A549 (cell line): ENCODE measurements at regions not wholly inside any gene's neighbourhood (a gene's known extent, or its start where the extent isn't known, plus 50 kb on each side); places are given as distances from the start of the nearest gene placed in this dataset.

Experiments used
- ATAC-seq, 2 experiments: fragments of 200-7000 bp in 1 of 2; fragments of >200 bp in 1 of 2; cut with Nextera tagmentation in 1 of 2; cut with Tn5 transposase in 1 of 2; 3 replicates each; pipeline versions ENCODE4 v1.8.0 to v1.9.1; 2018 to 2020; ENCODE audit warnings: mild to moderate bottlenecking in 1 of 2, moderate library complexity in 1 of 2
- CTCF ChIA-PET: fragments of 300-600 bp; sonication (Branson Sonifier 250); formaldehyde crosslinking; extraction: SDS; loops from one replicate; lab custom pipeline; 2021; ENCODE audit warnings: antibody characterized with exemption, inconsistent platforms; lab: Yijun Ruan, JAX
- POLR2A ChIA-PET: fragments of 350-600 bp; formaldehyde crosslinking; extraction: SDS; loops from one replicate; lab custom pipeline; 2021; ENCODE audit warnings: antibody characterized with exemption, inconsistent platforms; lab: Yijun Ruan, JAX
- DNase-seq, 2 experiments: peaks; one replicate each; pipeline versions ENCODE4 v3.0.0 to v3.0.0-alpha.2; 2011 to 2016; ENCODE audit warnings: low read depth in 1 of 2, low spot score in 1 of 2
- FAIRE-seq: peaks from 2 replicates; lab custom pipeline; 2011; peaks lifted over from hg19 to GRCh38; lab: Jason Lieb, UNC
- H3K27ac ChIP-seq, 2 experiments: fragments of >200 bp; sonication (Bioruptor Twin); formaldehyde crosslinking; 3 replicates each; pipeline ENCODE4 v1.5.1; 2016 to 2017
- H3K4me1 ChIP-seq: fragments of >200 bp; sonication (Bioruptor Twin); formaldehyde crosslinking; 3 replicates; pipeline ENCODE4 v1.6.1; 2016
- H3K4me2 ChIP-seq: fragments of >200 bp; sonication (Bioruptor Twin); formaldehyde crosslinking; 3 replicates; pipeline ENCODE4 v1.6.1; 2016
- H3K4me3 ChIP-seq: fragments of >200 bp; sonication (Bioruptor Twin); formaldehyde crosslinking; 3 replicates; pipeline ENCODE4 v1.5.1; 2016
- H3K9me3 ChIP-seq: fragments of >200 bp; sonication (Bioruptor Twin); formaldehyde crosslinking; 3 replicates; pipeline ENCODE4 v1.6.1; 2016
- BHLHE40 ChIP-seq: IDR thresholded peaks from 2 replicates; pipeline ENCODE4 v1.6.1; 2012; ENCODE audit warnings: low read depth, low read length, inconsistent platforms
- CBX8 ChIP-seq: fragments of 200-600 bp; sonication (generic); IDR thresholded peaks from 2 replicates; pipeline ENCODE4 v1.6.1; 2016
- CHD2 ChIP-seq: fragments of 150-350 bp; IDR thresholded peaks from 2 replicates; pipeline ENCODE4 v1.6.1; 2014; ENCODE audit warnings: low read length; ENCODE audit not compliant: partially characterized antibody
- CHD4 ChIP-seq: fragments of 200-600 bp; sonication (generic); IDR thresholded peaks from 2 replicates; pipeline ENCODE4 v1.6.1; 2016; ENCODE audit warnings: antibody characterized with exemption, mild to moderate bottlenecking, borderline replicate concordance
- GATA3 ChIP-seq: IDR thresholded peaks from 2 replicates; pipeline ENCODE4 v1.6.1; 2012; ENCODE audit warnings: borderline replicate concordance
- HEYL ChIP-seq: fragments of 250-450 bp; sonication (Bioruptor Pico); IDR thresholded peaks from 2 replicates; pipeline ENCODE4 v1.8.0; 2021; ENCODE audit warnings: mild to moderate bottlenecking, moderate library complexity
- JUN ChIP-seq, 2 experiments: fragments of >200 bp; sonication (Bioruptor Twin); formaldehyde crosslinking; IDR thresholded peaks; 2 replicates in 1 of 2; 3 replicates in 1 of 2; pipeline ENCODE4 v1.6.1; 2016 to 2017
- MYC ChIP-seq: IDR thresholded peaks from 2 replicates; pipeline ENCODE4 v1.6.1; 2012; ENCODE audit warnings: mild to moderate bottlenecking, inconsistent platforms, low read length, improper control_type of control experiment, borderline replicate concordance
- POLR2AphosphoS2 ChIP-seq: conservative IDR thresholded peaks from 2 replicates; pipeline ENCODE4 v1.6.1; 2012; ENCODE audit warnings: low read length, improper control_type of control experiment, inconsistent platforms
- RAD21 ChIP-seq, 2 experiments: fragments of >200 bp in 1 of 2; sonication (Bioruptor Twin) in 1 of 2; formaldehyde crosslinking in 1 of 2; IDR thresholded peaks in 1 of 2; conservative IDR thresholded peaks in 1 of 2; 2 replicates in 1 of 2; 3 replicates in 1 of 2; pipeline ENCODE4 v1.6.1; 2012 to 2018; ENCODE audit warnings: inconsistent platforms in 1 of 2
- RARB ChIP-seq: fragments of 250-450 bp; sonication (Bioruptor Pico); IDR thresholded peaks from 2 replicates; pipeline ENCODE4 v1.8.0; 2021; ENCODE audit warnings: mild to moderate bottlenecking, moderate library complexity
- SMC3 ChIP-seq: fragments of >200 bp; sonication (Bioruptor Twin); formaldehyde crosslinking; IDR thresholded peaks from 3 replicates; pipeline ENCODE4 v1.6.1; 2018; ENCODE audit warnings: inconsistent platforms
- SREBF2 ChIP-seq: fragments of 450-650 bp; IDR thresholded peaks from 2 replicates; pipeline ENCODE4 v1.6.1; 2014; ENCODE audit warnings: mild to moderate bottlenecking, moderate library complexity
- ZFP36 ChIP-seq: fragments of 450-650 bp; IDR thresholded peaks from 2 replicates; pipeline ENCODE4 v1.6.1; 2014; ENCODE audit warnings: borderline replicate concordance; ENCODE audit not compliant: partially characterized antibody
- ZNF302 ChIP-seq: fragments of 250-450 bp; sonication (Bioruptor Pico); IDR thresholded peaks from 2 replicates; pipeline ENCODE4 v1.9.0; 2021; ENCODE audit warnings: inconsistent platforms, mild to moderate bottlenecking, moderate library complexity
- WGBS: methylation state at CpG from one replicate; pipeline ENCODE4 v1.1.6; 2017; ENCODE audit errors: missing lambda C conversion rate; 5-methylcytosine and 5-hydroxymethylcytosine counted together
- TF ChIP-seq, protein P1 (sequence below): fragments of 200-600 bp; sonication (generic); IDR thresholded peaks from 2 replicates; pipeline ENCODE4 v1.6.1; 2016; ENCODE audit warnings: antibody characterized with exemption, mild to moderate bottlenecking, moderate library complexity
- TF ChIP-seq, protein P2 (sequence below): fragments of >200 bp; sonication (Bioruptor Twin); formaldehyde crosslinking; IDR thresholded peaks from 3 replicates; pipeline ENCODE4 v1.6.1; 2016
- TF ChIP-seq, protein P3 (sequence below): fragments of 250-450 bp; sonication (Bioruptor Pico); IDR thresholded peaks from 2 replicates; pipeline ENCODE4 v1.5.0; 2020; ENCODE audit warnings: low read depth, mild to moderate bottlenecking, moderate library complexity
- TF ChIP-seq, protein P4 (sequence below): fragments of 150-350 bp; IDR thresholded peaks from 2 replicates; pipeline ENCODE4 v1.6.1; 2014; ENCODE audit warnings: low read depth, mild to moderate bottlenecking, low read length

DNA sequence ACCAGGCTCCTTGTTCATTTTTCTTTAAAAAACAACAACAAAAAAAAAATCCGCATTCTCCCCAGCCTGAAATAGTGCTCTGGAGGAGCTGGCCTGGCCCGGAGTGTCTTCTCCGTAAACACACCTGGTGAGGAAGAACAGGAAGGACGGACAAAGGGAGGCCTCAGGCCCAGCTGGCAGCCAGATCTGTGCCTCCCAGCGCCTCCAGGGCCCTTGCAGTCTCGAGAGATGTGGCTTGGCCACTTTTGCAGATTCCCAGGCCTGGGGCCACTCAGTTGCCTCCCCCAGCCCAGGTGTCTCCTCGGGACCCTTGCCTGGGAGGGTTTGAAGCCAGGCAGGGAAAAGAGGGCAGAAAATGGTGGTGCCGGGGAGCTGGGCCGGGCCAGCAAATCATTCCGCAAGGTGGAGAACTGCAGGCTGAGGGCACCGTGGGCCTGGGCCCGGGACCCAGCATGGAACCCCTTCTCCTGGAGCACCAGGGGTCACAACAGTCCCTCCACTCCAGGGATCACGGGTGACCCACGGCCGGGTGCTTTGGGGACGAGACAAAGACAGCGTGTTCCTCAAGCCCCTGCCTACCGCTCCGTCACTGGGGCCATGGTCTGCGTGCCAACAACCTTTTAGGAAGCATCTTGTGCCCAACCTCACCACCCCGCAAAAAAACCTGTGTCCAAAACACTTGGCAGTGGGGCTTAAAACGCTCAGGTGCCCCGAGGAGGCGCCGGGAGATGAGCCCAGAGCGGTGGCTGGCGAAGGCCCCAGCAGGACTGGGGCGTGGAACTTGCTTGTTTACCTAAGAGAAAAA lies 67.1 kb upstream of the WNT7B start:
- ATAC-seq (no peak), FAIRE-seq (no peak), DNase-seq (no peak)
- Histone ChIP-seq H3K27ac (0 out of 6 replicates have a peak overlapping the region, but pooled peaks of 1 of the 2 experiments have one; percentile 21), H3K4me3 (no peak overlapping the region), H3K9me3 (no peaks in the 10 kb centered on the region), H3K4me1 (no peaks in the 10 kb centered on the region), H3K4me2 (no peak overlapping the region)
- WGBS = 82% methylated on average over 18 of the region's 28 CpGs
- CTCF ChIA-PET = interaction anchor here (0.8 kb wide), 2 partner anchors 12 to 39 kb away, joined by 3 to 4 read pairs; no protein-coding TSS in a partner anchor
- no peak for TF ChIP-seq CBX8
- TF ChIP-seq BHLHE40 = no peak
- TF ChIP-seq SMC3 = no peak
- TF ChIP-seq RAD21 (conservative IDR thresholded peaks at IDR 0.05 in 1 of 2, IDR thresholded peaks at IDR 0.05 in 1 of 2) = no peak
- TF ChIP-seq, protein P1, sequence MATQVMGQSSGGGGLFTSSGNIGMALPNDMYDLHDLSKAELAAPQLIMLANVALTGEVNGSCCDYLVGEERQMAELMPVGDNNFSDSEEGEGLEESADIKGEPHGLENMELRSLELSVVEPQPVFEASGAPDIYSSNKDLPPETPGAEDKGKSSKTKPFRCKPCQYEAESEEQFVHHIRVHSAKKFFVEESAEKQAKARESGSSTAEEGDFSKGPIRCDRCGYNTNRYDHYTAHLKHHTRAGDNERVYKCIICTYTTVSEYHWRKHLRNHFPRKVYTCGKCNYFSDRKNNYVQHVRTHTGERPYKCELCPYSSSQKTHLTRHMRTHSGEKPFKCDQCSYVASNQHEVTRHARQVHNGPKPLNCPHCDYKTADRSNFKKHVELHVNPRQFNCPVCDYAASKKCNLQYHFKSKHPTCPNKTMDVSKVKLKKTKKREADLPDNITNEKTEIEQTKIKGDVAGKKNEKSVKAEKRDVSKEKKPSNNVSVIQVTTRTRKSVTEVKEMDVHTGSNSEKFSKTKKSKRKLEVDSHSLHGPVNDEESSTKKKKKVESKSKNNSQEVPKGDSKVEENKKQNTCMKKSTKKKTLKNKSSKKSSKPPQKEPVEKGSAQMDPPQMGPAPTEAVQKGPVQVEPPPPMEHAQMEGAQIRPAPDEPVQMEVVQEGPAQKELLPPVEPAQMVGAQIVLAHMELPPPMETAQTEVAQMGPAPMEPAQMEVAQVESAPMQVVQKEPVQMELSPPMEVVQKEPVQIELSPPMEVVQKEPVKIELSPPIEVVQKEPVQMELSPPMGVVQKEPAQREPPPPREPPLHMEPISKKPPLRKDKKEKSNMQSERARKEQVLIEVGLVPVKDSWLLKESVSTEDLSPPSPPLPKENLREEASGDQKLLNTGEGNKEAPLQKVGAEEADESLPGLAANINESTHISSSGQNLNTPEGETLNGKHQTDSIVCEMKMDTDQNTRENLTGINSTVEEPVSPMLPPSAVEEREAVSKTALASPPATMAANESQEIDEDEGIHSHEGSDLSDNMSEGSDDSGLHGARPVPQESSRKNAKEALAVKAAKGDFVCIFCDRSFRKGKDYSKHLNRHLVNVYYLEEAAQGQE = no peak
- no peak for TF ChIP-seq HEYL
- TF ChIP-seq JUN (IDR thresholded peaks at IDR 0.05) = no peak
- no peak for TF ChIP-seq CHD4
- TF ChIP-seq, protein P2, sequence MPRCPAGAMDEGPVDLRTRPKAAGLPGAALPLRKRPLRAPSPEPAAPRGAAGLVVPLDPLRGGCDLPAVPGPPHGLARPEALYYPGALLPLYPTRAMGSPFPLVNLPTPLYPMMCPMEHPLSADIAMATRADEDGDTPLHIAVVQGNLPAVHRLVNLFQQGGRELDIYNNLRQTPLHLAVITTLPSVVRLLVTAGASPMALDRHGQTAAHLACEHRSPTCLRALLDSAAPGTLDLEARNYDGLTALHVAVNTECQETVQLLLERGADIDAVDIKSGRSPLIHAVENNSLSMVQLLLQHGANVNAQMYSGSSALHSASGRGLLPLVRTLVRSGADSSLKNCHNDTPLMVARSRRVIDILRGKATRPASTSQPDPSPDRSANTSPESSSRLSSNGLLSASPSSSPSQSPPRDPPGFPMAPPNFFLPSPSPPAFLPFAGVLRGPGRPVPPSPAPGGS = no peak
- TF ChIP-seq POLR2AphosphoS2 = no peak
- no peak for TF ChIP-seq MYC
- TF ChIP-seq, protein P3, sequence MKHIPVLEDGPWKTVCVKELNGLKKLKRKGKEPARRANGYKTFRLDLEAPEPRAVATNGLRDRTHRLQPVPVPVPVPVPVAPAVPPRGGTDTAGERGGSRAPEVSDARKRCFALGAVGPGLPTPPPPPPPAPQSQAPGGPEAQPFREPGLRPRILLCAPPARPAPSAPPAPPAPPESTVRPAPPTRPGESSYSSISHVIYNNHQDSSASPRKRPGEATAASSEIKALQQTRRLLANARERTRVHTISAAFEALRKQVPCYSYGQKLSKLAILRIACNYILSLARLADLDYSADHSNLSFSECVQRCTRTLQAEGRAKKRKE (CRISPR knock-in tag) = no peak
- no peak for TF ChIP-seq ZNF302 (CRISPR knock-in tag)
- no peak for TF ChIP-seq CHD2
- no peak for TF ChIP-seq GATA3
- no peak for TF ChIP-seq SREBF2
- no peak for TF ChIP-seq RARB (CRISPR knock-in tag)
- TF ChIP-seq ZFP36 = no peak
- TF ChIP-seq, protein P4, sequence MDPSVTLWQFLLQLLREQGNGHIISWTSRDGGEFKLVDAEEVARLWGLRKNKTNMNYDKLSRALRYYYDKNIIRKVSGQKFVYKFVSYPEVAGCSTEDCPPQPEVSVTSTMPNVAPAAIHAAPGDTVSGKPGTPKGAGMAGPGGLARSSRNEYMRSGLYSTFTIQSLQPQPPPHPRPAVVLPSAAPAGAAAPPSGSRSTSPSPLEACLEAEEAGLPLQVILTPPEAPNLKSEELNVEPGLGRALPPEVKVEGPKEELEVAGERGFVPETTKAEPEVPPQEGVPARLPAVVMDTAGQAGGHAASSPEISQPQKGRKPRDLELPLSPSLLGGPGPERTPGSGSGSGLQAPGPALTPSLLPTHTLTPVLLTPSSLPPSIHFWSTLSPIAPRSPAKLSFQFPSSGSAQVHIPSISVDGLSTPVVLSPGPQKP = no peak
- POLR2A ChIA-PET = no interaction called here
